Thyroid gland (tissue), 4 donors: ENCODE measurements at regions not wholly inside any gene's neighbourhood (a gene's known extent, or its start where the extent isn't known, plus 50 kb on each side); places are given as distances from the start of the nearest gene placed in this dataset.

Experiments used
- DNase-seq, 2 donors: peaks; one replicate each; pipeline ENCODE4 v3.0.0-alpha.2; 2019
- H3K27ac ChIP-seq, 3 donors: fragments of 200-600 bp; sonication (generic); 1 replicate in 2 of 3; 2 replicates in 1 of 3; pipeline ENCODE4 v1.5.1; 2016 to 2019; ENCODE audit warnings: mild to moderate bottlenecking in 1 of 3, moderate library complexity in 1 of 3
- H3K27me3 ChIP-seq: fragments of 200-600 bp; sonication (generic); one replicate; pipeline ENCODE4 v1.5.1; 2019
- H3K36me3 ChIP-seq, 2 donors: fragments of 200-600 bp; sonication (generic); one replicate each; pipeline ENCODE4 v1.5.1; 2016 to 2019
- H3K4me1 ChIP-seq, 2 donors: fragments of 200-600 bp; sonication (generic); one replicate each; pipeline ENCODE4 v1.5.1; 2017 to 2019
- H3K4me3 ChIP-seq, 3 donors: fragments of 200-600 bp; sonication (generic); replicated peaks in 1 of 3; 1 replicate in 2 of 3; 2 replicates in 1 of 3; pipeline ENCODE4 v1.5.1; 2016; ENCODE audit warnings: mild to moderate bottlenecking in 1 of 3
- H3K9me3 ChIP-seq: fragments of 200-600 bp; sonication (generic); one replicate; pipeline ENCODE4 v1.5.1; 2017
- CTCF ChIP-seq, 6 experiments: fragments of 200-600 bp in 3 of 6; fragments of 450-650 bp in 3 of 6; sonication (generic) in 3 of 6; IDR thresholded peaks; one replicate each; pipeline ENCODE4 v1.5.1; 2016 to 2019; ENCODE audit warnings: antibody characterized with exemption in 6 of 6, mild to moderate bottlenecking in 2 of 6, inconsistent platforms in 1 of 6, moderate library complexity in 1 of 6
- POLR2A ChIP-seq, 2 donors: fragments of 450-650 bp; IDR thresholded peaks; one replicate each; pipeline ENCODE4 v1.6.1; 2017; ENCODE audit warnings: antibody characterized with exemption in 2 of 2, mild to moderate bottlenecking in 2 of 2, moderate library complexity in 1 of 2
- WGBS, 2 donors: methylation state at CpG; one replicate each; pipeline ENCODE4 v1.1.5; 2017; 5-methylcytosine and 5-hydroxymethylcytosine counted together
- intact Hi-C: fragments of 100-400 bp; cut with DNase I; formaldehyde crosslinking; loops from one replicate; pipeline ENCODE4 v1.15.1; 2023

- Histone ChIP-seq H3K9me3 (no peaks in the 10 kb centered on the region), H3K4me1 (peaks cover 0 to 6% of the 10 kb centered on the region in 2 donors), H3K36me3 (no peaks in the 10 kb centered on the region), H3K4me3 (no peak overlapping the region), H3K27me3 (no peaks in the 10 kb centered on the region), H3K27ac (no peak overlapping the region)
- TF ChIP-seq POLR2A (IDR thresholded peaks at IDR 0.05) (no peak), CTCF (IDR thresholded peaks at IDR 0.05) (no peak)
- intact Hi-C loops, result no loop called here
- 46 to 54% methylated on average over 5 of the region's 5 CpGs for whole genome bisulfite sequencing, 2 donors
- DNase-seq, result no peak
Measured at GRCh38 chr5:57841676-57842363, 359.2 kb upstream of the ACTBL2 start.

- no peak overlapping the region for H3K27ac ChIP-seq
- intact Hi-C loops, result no loop called here
- WGBS, 2 donors, result 94 to 96% methylated on average over 1 of the region's 1 CpG
Measured at GRCh38 chr5:57839437-57840079, 356.9 kb upstream of the ACTBL2 start.

GRCh38 chr5:57839025-57839424 lies 356.4 kb upstream of the ACTBL2 start:
- intact Hi-C loops, result no loop called here
- 95 to 96% methylated on average over 3 of the region's 3 CpGs for WGBS, 2 donors

More at GRCh38 chr5:57839437-57840079, 356.9 kb upstream of the ACTBL2 start:
- no peak for DNase-seq
- Histone ChIP-seq H3K4me3 (no peak overlapping the region), H3K27me3 (no peaks in the 10 kb centered on the region), H3K9me3 (no peaks in the 10 kb centered on the region), H3K36me3 (no peaks in the 10 kb centered on the region), H3K4me1 (peaks cover 0 to 17% of the 10 kb centered on the region in 2 donors)
- TF ChIP-seq POLR2A (IDR thresholded peaks at IDR 0.05), result no peak
- no peak for TF ChIP-seq CTCF (IDR thresholded peaks at IDR 0.05)

GRCh38 chr5:57836921-57837320 lies 354.3 kb upstream of the ACTBL2 start:
- no peak overlapping the region for H3K4me3 ChIP-seq
- no peak overlapping the region for H3K27ac ChIP-seq
- peaks cover 0 to 15% of the 10 kb centered on the region in 2 donors for H3K4me1 ChIP-seq
- TF ChIP-seq POLR2A (IDR thresholded peaks at IDR 0.05), result no peak
- TF ChIP-seq CTCF (IDR thresholded peaks at IDR 0.05), result no peak
- H3K27me3 ChIP-seq, result no peaks in the 10 kb centered on the region
- intact Hi-C loops, result no loop called here
- H3K9me3 ChIP-seq, result no peaks in the 10 kb centered on the region
- no peaks in the 10 kb centered on the region for H3K36me3 ChIP-seq
- 97% methylated on average over 2 of the region's 2 CpGs for WGBS, 2 donors
- no peak for DNase-seq

More at GRCh38 chr5:57839025-57839424, 356.4 kb upstream of the ACTBL2 start:
- no peak for DNase-seq
- H3K4me1 ChIP-seq, result peaks cover 0 to 17% of the 10 kb centered on the region in 2 donors
- no peak overlapping the region for H3K4me3 ChIP-seq
- H3K27ac ChIP-seq, result no peak overlapping the region
- no peaks in the 10 kb centered on the region for H3K27me3 ChIP-seq
- TF ChIP-seq CTCF (IDR thresholded peaks at IDR 0.05) (no peak), POLR2A (IDR thresholded peaks at IDR 0.05) (no peak)
- no peaks in the 10 kb centered on the region for H3K36me3 ChIP-seq
- H3K9me3 ChIP-seq, result no peaks in the 10 kb centered on the region

GRCh38 chr5:57836331-57836730 lies 353.7 kb upstream of the ACTBL2 start:
- TF ChIP-seq POLR2A (IDR thresholded peaks at IDR 0.05) (no peak), CTCF (IDR thresholded peaks at IDR 0.05) (no peak)
- H3K36me3 ChIP-seq, result no peaks in the 10 kb centered on the region
- WGBS, 2 donors, result 96 to 99% methylated on average over 2 of the region's 2 CpGs

More at GRCh38 chr5:57836331-57836730, 353.7 kb upstream of the ACTBL2 start:
- Histone ChIP-seq H3K27me3 (no peaks in the 10 kb centered on the region), H3K9me3 (no peaks in the 10 kb centered on the region), H3K4me3 (no peak overlapping the region), H3K4me1 (peaks cover 0 to 11% of the 10 kb centered on the region in 2 donors), H3K27ac (no peak overlapping the region)
- DNase-seq, result no peak
- intact Hi-C loops, result no loop called here
